Transverse colon (tissue), 4 donors: ENCODE measurements at regions not wholly inside any gene's neighbourhood (a gene's known extent, or its start where the extent isn't known, plus 50 kb on each side); places are given as distances from the start of the nearest gene placed in this dataset.

Source experiments
- EP300 ChIP-seq: sonication (generic); formaldehyde crosslinking; IDR thresholded peaks from one replicate; pipeline ENCODE4 v1.6.1; 2017; ENCODE audit warnings: antibody characterized with exemption, low read depth
- POLR2A ChIP-seq: fragments of 450-650 bp; IDR thresholded peaks from one replicate; pipeline ENCODE4 v1.6.1; 2016; ENCODE audit warnings: antibody characterized with exemption, mild to moderate bottlenecking, moderate library complexity
- POLR2AphosphoS5 ChIP-seq, 3 donors: sonication (generic); formaldehyde crosslinking; IDR thresholded peaks; one replicate each; pipeline ENCODE4 v1.6.1; 2016; ENCODE audit warnings: antibody characterized with exemption in 3 of 3
- TF ChIP-seq, protein P1 (sequence below), 5 experiments: fragments of 200-600 bp in 3 of 5; fragments of 450-650 bp in 2 of 5; sonication (generic) in 3 of 5; IDR thresholded peaks; 1 replicate in 2 of 5; 2 replicates in 3 of 5; pipeline ENCODE4 v1.5.1; 2016 to 2017; ENCODE audit warnings: antibody characterized with exemption in 5 of 5, inconsistent platforms in 3 of 5, mild to moderate bottlenecking in 2 of 5, moderate library complexity in 1 of 5

DNA sequence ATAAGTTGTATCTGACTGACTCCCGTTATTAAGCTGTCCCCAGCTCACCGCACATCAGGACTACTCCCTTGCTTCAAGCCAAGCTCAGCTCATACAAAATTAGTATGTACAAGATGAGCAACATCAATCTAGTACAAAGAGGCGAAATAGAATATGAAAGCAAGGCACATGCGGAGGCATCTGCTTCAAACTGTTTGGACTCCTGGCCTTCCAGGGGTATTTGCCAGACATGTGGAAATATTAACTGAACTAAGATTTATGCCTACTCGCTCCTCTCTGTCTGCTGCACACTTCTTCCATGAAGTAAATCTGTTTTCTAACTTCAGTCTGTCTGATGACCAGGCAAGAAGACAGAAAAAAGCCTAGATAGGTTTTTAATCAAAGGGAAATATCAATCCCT is 499.8 kb downstream of the PID1 start:
- TF ChIP-seq, protein P1, sequence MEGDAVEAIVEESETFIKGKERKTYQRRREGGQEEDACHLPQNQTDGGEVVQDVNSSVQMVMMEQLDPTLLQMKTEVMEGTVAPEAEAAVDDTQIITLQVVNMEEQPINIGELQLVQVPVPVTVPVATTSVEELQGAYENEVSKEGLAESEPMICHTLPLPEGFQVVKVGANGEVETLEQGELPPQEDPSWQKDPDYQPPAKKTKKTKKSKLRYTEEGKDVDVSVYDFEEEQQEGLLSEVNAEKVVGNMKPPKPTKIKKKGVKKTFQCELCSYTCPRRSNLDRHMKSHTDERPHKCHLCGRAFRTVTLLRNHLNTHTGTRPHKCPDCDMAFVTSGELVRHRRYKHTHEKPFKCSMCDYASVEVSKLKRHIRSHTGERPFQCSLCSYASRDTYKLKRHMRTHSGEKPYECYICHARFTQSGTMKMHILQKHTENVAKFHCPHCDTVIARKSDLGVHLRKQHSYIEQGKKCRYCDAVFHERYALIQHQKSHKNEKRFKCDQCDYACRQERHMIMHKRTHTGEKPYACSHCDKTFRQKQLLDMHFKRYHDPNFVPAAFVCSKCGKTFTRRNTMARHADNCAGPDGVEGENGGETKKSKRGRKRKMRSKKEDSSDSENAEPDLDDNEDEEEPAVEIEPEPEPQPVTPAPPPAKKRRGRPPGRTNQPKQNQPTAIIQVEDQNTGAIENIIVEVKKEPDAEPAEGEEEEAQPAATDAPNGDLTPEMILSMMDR (IDR thresholded peaks at IDR 0.05): no peak
- no peak for TF ChIP-seq POLR2A
- no peak for TF ChIP-seq POLR2AphosphoS5 (IDR thresholded peaks at IDR 0.05)
- no peak for TF ChIP-seq EP300
